VCaP (cell line): ENCODE measurements at regions not wholly inside any gene's neighbourhood (a gene's known extent, or its start where the extent isn't known, plus 50 kb on each side); places are given as distances from the start of the nearest gene placed in this dataset.

Experiments
- H3K27ac ChIP-seq: fragments of 450-650 bp; 2 replicates; pipeline ENCODE4 v1.5.1; 2017
- CTCF ChIP-seq: fragments of 450-650 bp; conservative IDR thresholded peaks from 2 replicates; pipeline ENCODE4 v1.5.1; 2017; ENCODE audit warnings: mild to moderate bottlenecking, moderate library complexity

GRCh38 chr10:88158526-88159122 is 295.2 kb downstream of the PTEN start:
- no peak for TF ChIP-seq CTCF
- no peak overlapping the region for H3K27ac ChIP-seq

GRCh38 chr10:88159127-88159829 is 295.9 kb downstream of the PTEN start:
- H3K27ac ChIP-seq, result no peak overlapping the region
- no peak for TF ChIP-seq CTCF

- no peak for TF ChIP-seq CTCF
- H3K27ac ChIP-seq, result no peak overlapping the region
These were observed 297.6 kb downstream of the PTEN start for GRCh38 chr10:88161070-88161469.

- TF ChIP-seq CTCF, result no peak
- no peak overlapping the region for H3K27ac ChIP-seq
These were observed 298.3 kb downstream of the PTEN start for GRCh38 chr10:88161756-88162155.

GRCh38 chr10:88162852-88163251 is 299.4 kb downstream of the PTEN start:
- no peak for TF ChIP-seq CTCF
- H3K27ac ChIP-seq, result no peak overlapping the region

GRCh38 chr10:88163572-88163971 is 300.1 kb downstream of the PTEN start:
- no peak overlapping the region for H3K27ac ChIP-seq
- TF ChIP-seq CTCF, result no peak

GRCh38 chr10:88164471-88164870 is 301.0 kb downstream of the PTEN start:
- TF ChIP-seq CTCF, result no peak
- H3K27ac ChIP-seq, result peak overlapping the region; percentile 31; the same call in 1 of the 2 replicates
